Sciatic nerve (tissue), 2 donors: ENCODE measurements at regions not wholly inside any gene's neighbourhood (a gene's known extent, or its start where the extent isn't known, plus 50 kb on each side); places are given as distances from the start of the nearest gene placed in this dataset.
"Not testable (repeated sequence)": the region's sequence is repeated elsewhere in the genome, so short reads cannot be mapped to it uniquely, and the experiment has no call there.

Experiments
- ATAC-seq: fragments of 200-7000 bp; cut with Tn5 transposase; one replicate; pipeline ENCODE4 v1.9.1; 2020; ENCODE audit warnings: mild to moderate bottlenecking, moderate library complexity
- DNase-seq: peaks from one replicate; pipeline ENCODE4 v3.0.0-alpha.2; 2020; ENCODE audit warnings: low spot score
- intact Hi-C: fragments of 100-400 bp; cut with DNase I; formaldehyde crosslinking; loops from one replicate; pipeline ENCODE4 v1.14.2; 2022
- donor health status: DM: no; HTN: no; CAD: no.
- donor health status: DM: no; HTN: no; CAD: no.

GRCh38 chr21:34262469-34262845, 101.3 kb upstream of the KCNE2 start:
- ATAC-seq (peak; percentile 30), DNase-seq (no peak)
- intact Hi-C loops = no loop called here

DNA sequence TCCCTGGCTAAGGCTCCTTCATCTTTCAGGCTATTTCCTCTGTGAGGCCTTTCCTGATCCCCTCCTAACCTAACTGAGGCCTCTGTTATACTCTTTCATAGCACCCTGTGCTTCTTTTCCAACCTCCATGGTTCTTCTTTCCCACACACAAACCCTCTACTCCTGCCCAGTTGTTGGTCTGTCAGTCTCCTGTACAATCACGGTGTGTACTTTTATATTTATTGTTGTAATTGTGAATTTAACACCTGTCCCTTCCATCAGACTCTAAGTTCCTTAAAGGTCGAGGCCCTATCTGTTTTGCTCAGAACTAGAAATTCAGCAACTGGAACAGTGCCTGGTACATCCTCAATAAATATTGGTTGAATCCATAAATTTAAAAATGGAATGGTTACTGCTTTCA, 100.2 kb upstream of the KCNE2 start:
- ATAC-seq = no peak

DNA sequence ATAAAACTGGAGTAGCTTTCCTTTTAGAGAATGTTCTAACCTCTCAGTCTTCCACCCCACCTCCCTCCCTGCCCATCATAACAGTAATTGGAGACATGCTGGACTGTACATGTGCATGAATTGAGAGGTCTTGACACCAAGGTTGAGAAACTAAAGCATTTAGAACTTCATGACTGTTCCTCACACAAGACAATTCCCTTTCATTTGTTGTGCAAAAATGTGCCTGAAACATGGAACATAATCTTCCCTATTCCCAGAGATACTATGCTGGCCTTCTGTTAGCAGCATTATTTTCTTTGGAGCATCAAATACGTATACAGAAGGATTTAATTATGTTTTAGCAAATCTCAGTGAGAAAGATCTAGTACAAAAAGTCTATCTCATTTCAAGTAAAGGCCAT, 97.5 kb upstream of the KCNE2 start:
- no peak for DNase-seq
- intact Hi-C loops = no loop called here
- ATAC-seq = peak; percentile 83

More for the DNA sequence above, 100.2 kb upstream of the KCNE2 start:
- no peak for DNase-seq
- intact Hi-C loops = no loop called here

DNA sequence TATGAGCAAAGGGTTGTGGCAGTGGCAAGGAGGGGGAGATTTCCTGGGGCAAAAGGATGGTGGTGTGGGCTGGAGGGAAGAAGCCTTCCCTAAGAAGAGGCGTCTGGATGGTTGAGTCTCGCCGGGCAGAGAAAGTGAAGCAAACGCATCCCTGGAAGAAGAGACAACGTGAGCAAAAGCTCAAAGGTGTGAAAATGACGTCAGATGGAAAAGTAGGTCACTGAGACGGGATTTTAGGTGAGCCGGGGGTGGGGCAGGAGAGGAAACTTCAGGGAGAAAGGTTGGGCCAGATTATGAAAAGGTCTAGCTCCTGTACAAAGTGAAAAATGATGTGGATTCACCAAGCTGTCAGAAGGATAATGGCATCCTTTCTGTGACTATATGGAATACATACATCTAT, 95.3 kb upstream of the KCNE2 start:
- intact Hi-C loops = no loop called here
- ATAC-seq (no peak), DNase-seq (no peak)

- DNase-seq = no peak
- no peak for ATAC-seq
- intact Hi-C loops = no loop called here
These were observed 93.4 kb upstream of the KCNE2 start for GRCh38 chr21:34270411-34270810.

DNA sequence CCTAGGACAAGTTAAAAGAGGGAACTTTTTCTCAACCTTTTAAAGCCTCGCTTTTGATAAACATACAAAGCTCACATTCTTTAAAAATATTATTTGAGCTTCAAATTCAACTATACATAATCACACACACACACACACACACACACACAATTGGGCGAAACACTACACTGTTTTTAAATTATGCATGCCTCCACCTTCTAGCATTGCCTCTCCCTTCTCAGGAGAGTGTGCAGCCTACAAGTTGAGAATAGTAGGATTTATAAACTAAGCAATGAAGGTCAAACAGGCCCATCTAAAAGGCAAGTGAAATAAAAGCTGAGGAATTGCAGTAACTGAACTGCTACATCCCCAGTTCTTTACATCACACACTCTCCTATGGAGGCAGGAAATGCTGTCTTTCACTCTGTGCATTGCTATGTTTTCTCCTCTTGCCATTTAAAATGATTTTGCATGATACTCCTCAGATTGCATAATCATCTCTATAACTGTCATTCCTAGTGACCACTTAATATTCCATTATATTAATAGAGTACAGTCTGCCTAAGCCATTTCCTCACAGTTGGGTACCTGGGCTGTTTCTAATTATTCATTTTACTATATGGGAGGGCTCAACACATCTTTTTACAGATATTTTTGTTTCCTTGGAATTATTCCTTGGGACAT, 92.5 kb upstream of the KCNE2 start:
- no peak for DNase-seq
- ATAC-seq = no peak
- intact Hi-C loops = no loop called here

- no peak for ATAC-seq
- intact Hi-C loops = no loop called here
- no peak for DNase-seq
These were observed 91.5 kb upstream of the KCNE2 start for GRCh38 chr21:34272321-34272720.

- DNase-seq (no peak), ATAC-seq (no peak)
- intact Hi-C loops = no loop called here
These were observed 89.8 kb upstream of the KCNE2 start for GRCh38 chr21:34274001-34274400.

- no peak for ATAC-seq
- DNase-seq = no peak
- intact Hi-C loops = no loop called here
These were observed 86.9 kb upstream of the KCNE2 start for GRCh38 chr21:34276711-34277425.

DNA sequence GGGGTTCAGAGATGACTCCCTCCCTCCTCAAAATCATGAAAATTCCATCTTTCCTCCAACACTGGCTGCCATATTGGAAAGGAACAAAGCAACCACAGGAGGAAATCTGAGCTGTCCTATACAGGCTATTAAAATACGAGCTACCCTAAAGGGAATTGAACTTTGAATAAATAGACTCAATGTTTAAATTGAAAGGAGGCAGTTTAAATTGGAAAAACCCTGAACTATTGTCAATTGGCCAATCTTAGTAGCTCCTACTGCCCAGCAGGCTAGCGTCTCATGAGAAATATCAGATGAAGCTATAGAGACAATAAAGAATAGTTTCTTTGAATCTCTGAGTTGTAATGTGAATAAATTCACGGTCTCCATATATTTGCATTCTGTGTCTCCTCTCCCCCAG, 85.4 kb upstream of the KCNE2 start:
- ATAC-seq (no peak), DNase-seq (no peak)
- intact Hi-C loops = no loop called here

DNA sequence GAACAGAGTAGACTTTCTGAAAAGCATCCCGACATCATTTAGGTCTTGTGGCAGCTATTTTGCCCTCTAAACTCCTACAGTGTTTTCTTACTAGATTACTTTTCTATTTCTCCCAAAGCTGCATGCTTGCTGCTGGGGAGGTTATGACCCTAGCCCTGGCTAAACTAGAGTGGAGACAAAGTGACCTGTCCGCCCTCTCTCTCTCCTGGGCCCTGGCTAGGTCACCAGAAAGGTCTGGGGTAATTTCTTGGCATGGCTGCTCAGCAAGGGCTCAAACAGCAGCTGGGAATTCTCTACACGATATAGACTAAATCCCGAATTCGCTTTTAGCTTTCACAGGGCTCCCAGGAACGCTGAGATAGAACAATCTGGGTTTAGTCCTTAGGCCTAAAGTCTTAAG, 84.5 kb upstream of the KCNE2 start:
- DNase-seq = no peak
- intact Hi-C loops = no loop called here
- no peak for ATAC-seq

- ATAC-seq (no peak), DNase-seq (no peak)
- intact Hi-C loops = no loop called here
These were observed 83.9 kb upstream of the KCNE2 start for GRCh38 chr21:34279883-34280282.

- intact Hi-C loops = no loop called here
- DNase-seq (peak; percentile 64), ATAC-seq (peak; percentile 93)
These were observed 83.4 kb upstream of the KCNE2 start for GRCh38 chr21:34280389-34280795.

- intact Hi-C loops = no loop called here
- no peak for DNase-seq
- peak; percentile 55 for ATAC-seq
These were observed 82.8 kb upstream of the KCNE2 start for GRCh38 chr21:34280959-34281358.

DNA sequence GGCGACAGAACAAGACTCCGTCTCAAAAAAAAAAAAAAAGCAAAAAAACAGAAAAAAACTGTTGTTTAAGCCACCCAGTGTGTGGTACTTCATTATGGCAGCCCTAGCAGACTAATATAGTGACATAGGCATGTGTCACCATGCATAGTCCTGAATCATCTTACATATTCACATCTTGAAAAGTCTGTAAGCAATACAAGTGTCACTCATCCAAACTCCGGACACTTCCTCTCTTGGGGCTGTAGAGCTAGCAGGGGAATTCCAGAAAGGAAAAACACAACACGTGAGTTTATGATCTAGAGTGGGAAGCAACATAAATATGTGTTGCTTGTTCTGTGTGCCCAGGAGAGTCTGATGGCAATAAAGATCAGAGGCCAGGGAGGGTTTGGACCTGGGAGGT, 81.6 kb upstream of the KCNE2 start:
- ATAC-seq = no peak
- no peak for DNase-seq
- intact Hi-C loops = no loop called here

DNA sequence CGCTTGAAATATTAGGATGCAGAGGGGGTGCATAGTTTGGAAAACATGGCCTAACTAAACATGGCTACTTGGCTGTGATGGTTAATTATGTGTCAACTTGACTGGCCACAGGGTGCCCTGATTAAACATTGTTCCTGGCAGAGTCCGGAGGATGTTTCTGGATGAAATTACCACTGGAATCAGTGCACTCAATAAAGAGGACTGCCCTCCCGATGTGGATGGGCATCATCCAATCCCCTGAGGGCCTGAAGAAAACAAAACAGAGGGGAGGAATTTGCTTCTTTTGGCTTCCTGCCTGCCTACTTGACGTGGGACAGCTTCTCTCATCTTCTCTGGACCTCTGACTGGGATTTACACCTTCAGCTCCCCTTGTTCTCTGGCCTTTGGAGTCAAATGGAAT, 79.1 kb upstream of the KCNE2 start:
- ATAC-seq (no peak), DNase-seq (no peak)
- intact Hi-C loops = no loop called here

DNA sequence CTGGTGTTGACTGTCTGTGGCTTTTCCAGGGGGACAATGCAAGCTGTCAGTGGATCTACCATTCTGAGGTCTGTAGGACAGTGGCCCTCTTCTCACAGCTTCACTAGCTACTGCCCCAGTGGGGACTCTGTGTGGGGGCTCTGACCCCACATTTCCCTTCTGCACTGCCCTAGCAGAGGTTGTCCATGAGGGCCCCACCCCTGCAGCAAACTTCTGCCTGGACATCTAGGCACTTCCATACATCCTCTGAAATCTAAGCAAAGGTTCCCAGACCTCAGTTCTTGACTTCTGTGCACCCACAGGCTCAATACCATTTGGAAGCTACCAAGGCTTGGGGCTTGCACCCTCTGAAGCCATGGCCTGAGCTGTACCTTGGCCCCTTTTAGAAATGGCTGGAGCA, 75.8 kb upstream of the KCNE2 start:
- DNase-seq, intact Hi-C loops, ATAC-seq: not testable (repeated sequence)

- ATAC-seq (no peak), DNase-seq (no peak)
- intact Hi-C loops = no loop called here
These were observed 74.0 kb upstream of the KCNE2 start for GRCh38 chr21:34289856-34290255.

DNA sequence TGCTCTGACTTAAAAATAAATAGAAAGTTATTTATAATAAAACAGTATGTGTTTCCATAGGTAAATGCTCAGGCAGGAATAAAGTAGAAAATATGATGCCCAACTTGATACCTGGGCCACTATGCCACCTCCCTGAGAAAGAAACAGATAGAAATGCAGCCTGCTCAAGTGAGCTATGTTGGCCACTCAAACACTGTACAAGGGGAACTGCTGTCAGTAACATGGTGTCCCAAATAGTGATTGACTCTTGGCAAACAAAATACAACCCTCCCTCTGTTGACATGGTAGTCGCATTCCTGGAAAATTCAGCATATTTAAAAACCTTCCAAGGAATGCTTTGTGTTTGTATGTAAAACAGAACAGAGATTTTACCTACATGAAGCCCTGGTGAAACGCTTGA, 66.9 kb upstream of the KCNE2 start:
- ATAC-seq = no peak
- intact Hi-C loops = no loop called here
- no peak for DNase-seq

DNA sequence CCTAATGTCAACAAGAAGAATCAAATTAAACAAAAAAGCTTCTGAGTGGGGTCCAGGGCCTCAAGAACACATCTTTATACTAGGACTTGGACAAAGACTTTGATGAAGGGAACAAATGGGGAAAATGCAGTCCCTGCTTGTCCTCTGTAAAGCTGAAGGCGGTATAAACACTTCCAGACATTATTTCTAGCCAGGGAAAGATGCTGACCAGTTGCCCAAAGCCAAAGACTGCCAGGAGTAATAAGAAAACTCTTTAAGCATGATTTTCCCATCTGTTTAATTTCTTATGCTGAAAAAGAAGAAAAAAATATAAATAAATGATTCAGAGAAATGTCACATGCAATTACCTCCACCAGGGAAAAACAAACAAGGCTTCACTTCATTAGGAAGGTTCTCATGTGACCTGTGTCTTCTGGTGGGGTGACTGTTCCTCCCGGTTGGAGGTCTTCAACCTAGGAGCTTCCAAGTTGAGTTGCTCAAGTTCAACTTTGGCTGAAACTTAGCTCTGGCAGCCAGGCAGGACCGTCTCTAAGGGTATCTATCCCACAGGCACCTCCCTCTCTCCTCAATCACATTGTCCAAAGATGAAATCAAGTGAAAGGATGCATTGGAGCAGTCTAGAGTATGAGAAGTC, 65.2 kb upstream of the KCNE2 start:
- DNase-seq (no peak), ATAC-seq (peak; percentile 87)
- intact Hi-C loops = no loop called here

GRCh38 chr21:34299168-34299539, 64.7 kb upstream of the KCNE2 start:
- intact Hi-C loops = no loop called here
- no peak for DNase-seq
- no peak for ATAC-seq
